Sigmoid colon (tissue), 4 donors: ENCODE measurements at regions not wholly inside any gene's neighbourhood (a gene's known extent, or its start where the extent isn't known, plus 50 kb on each side); places are given as distances from the start of the nearest gene placed in this dataset.

Experiments used
- CTCF ChIP-seq, 4 experiments: fragments of 450-650 bp in 3 of 4; fragments of 200-600 bp in 1 of 4; IDR thresholded peaks; one replicate each; pipeline ENCODE4 v1.5.1; 2016 to 2019; ENCODE audit warnings: antibody characterized with exemption in 4 of 4, mild to moderate bottlenecking in 3 of 4, moderate library complexity in 2 of 4
- POLR2A ChIP-seq, 2 donors: fragments of 450-650 bp; IDR thresholded peaks; one replicate each; pipeline ENCODE4 v1.6.1; 2016; ENCODE audit warnings: antibody characterized with exemption in 2 of 2, mild to moderate bottlenecking in 2 of 2, moderate library complexity in 2 of 2
- POLR2AphosphoS5 ChIP-seq, 4 donors: sonication (generic); formaldehyde crosslinking; IDR thresholded peaks; one replicate each; pipeline ENCODE4 v1.6.1; 2017; ENCODE audit warnings: antibody characterized with exemption in 4 of 4

- TF ChIP-seq CTCF (IDR thresholded peaks at IDR 0.05) (no peak), POLR2AphosphoS5 (IDR thresholded peaks at IDR 0.05) (no peak), POLR2A (IDR thresholded peaks at IDR 0.05) (no peak)
Observed at GRCh38 chr9:115225459-115226116, 107.6 kb upstream of the TNC start.
